AG04450 (cell line): ENCODE measurements at regions not wholly inside any gene's neighbourhood (a gene's known extent, or its start where the extent isn't known, plus 50 kb on each side); places are given as distances from the start of the nearest gene placed in this dataset.

Source experiments
- CTCF ChIA-PET: fragments of 300-600, 350-600 bp; formaldehyde crosslinking; extraction: SDS; loops from one replicate; lab custom pipeline; 2022; ENCODE audit warnings: antibody characterized with exemption, inconsistent platforms; lab: Charles Lee
- POLR2A ChIA-PET: fragments of 350-600 bp; formaldehyde crosslinking; extraction: SDS; loops from one replicate; lab custom pipeline; 2021; ENCODE audit warnings: antibody characterized with exemption, inconsistent platforms; lab: Yijun Ruan, JAX
- DNase-seq: peaks from one replicate; pipeline ENCODE4 v3.0.0-alpha.2; 2011; ENCODE audit warnings: low read depth, low spot score
- H3K27ac ChIP-seq: one replicate; pipeline ENCODE4 v1.5.1; 2012; ENCODE audit warnings: low read depth, low read length, control low read depth
- H3K27me3 ChIP-seq: one replicate; pipeline ENCODE4 v1.6.0; 2012; ENCODE audit warnings: low read length; ENCODE audit not compliant: control insufficient read depth, insufficient read depth
- H3K4me3 ChIP-seq: 2 replicates; pipeline ENCODE4 v1.5.1; 2011; ENCODE audit warnings: mild to moderate bottlenecking, low read depth, low read length, control low read depth
- H3K9me3 ChIP-seq: 2 replicates; pipeline ENCODE4 v1.5.1; 2012; ENCODE audit warnings: low read length; ENCODE audit not compliant: control insufficient read depth, insufficient read depth
- TF ChIP-seq, protein P1 (sequence below): IDR thresholded peaks from 2 replicates; pipeline ENCODE4 v1.5.1; 2011; ENCODE audit warnings: low read depth, low read length, control low read depth, inconsistent platforms

DNA sequence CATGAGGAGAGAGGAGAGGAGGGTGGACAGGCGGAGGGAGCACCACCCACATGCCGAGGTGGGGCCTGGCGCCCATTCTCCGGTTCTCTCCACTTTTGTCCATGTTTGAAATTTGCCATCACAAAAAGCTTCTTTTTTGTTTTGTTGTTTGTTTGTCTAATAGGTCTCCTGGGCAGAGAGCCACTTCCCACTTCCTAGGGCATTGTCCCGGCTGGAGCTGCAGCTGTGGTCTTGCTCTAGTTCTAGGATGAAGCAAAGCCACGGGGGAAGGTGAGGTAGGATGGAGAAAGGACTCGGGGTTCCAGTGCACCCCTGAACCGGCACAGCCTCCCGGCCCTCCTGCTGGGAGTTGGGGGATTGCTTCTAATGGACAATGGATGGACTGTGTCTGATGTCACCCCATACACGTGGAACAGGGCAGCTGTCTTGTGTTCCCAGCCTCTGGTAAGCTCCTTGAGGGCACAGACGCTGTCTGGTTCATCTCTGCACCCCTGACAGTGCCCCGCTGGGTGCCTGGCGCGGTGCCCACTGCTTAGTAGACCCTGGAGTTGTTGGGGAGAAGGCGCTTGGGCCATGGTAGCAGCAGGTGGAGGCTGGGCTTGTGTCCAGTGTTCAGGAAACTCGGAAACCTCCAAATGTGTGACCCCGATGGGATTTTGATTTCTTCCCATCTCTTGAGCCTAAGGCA is 278.4 kb downstream of the NDUFA10 start:
- H3K4me3 ChIP-seq: no peak overlapping the region
- no peaks in the 10 kb centered on the region for H3K27me3 ChIP-seq
- no peak for DNase-seq
- CTCF ChIA-PET: no interaction called here
- no peak overlapping the region for H3K27ac ChIP-seq
- POLR2A ChIA-PET: no interaction called here
- TF ChIP-seq, protein P1, sequence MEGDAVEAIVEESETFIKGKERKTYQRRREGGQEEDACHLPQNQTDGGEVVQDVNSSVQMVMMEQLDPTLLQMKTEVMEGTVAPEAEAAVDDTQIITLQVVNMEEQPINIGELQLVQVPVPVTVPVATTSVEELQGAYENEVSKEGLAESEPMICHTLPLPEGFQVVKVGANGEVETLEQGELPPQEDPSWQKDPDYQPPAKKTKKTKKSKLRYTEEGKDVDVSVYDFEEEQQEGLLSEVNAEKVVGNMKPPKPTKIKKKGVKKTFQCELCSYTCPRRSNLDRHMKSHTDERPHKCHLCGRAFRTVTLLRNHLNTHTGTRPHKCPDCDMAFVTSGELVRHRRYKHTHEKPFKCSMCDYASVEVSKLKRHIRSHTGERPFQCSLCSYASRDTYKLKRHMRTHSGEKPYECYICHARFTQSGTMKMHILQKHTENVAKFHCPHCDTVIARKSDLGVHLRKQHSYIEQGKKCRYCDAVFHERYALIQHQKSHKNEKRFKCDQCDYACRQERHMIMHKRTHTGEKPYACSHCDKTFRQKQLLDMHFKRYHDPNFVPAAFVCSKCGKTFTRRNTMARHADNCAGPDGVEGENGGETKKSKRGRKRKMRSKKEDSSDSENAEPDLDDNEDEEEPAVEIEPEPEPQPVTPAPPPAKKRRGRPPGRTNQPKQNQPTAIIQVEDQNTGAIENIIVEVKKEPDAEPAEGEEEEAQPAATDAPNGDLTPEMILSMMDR: no peak
- H3K9me3 ChIP-seq: peaks cover 71% of the 10 kb centered on the region

DNA sequence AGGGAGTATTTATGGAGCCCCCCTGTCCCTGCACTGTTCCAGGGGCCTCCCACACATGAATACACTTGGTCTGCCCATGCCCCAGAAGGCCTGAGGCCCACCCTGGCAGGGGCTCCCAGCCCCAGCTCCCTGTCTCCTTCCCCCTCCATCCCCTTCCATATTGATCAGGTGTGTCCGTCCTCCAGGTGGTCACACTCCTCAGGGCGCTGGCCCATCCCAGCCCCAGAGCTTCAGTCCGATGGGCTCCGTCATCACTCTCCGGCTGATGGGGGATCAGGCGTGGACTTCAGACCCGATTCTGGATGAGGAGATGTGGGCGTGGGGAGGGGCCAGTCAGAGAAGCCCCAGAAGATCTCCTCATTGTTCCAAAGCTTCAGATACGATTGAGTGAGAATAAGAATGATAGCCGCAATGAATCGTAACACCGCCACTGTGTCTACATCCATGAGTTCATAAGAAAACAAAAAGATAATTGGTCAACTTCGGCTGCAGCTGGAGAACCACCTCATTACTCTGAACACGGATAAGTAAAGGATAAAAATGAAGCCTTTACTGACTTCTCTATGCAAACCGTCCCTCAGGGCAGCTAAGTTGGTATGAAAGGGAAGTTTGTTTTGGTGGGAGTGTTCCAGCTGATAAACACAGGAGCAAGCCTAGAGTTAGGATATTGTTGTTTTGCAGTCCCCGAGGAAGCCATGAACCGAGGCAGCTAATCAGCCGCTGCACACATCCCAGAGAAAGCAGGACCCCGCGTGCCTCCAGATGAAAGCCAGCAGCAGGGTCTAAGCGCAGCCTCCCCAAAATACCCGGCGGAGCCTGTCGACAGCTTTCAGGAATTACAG is 279.5 kb downstream of the NDUFA10 start:
- TF ChIP-seq, protein P1: no peak
- no peak for DNase-seq
- peaks cover 63% of the 10 kb centered on the region for H3K9me3 ChIP-seq
- CTCF ChIA-PET: no interaction called here
- H3K27me3 ChIP-seq: no peaks in the 10 kb centered on the region
- H3K4me3 ChIP-seq: no peak overlapping the region
- POLR2A ChIA-PET: no interaction called here
- H3K27ac ChIP-seq: no peak overlapping the region

DNA sequence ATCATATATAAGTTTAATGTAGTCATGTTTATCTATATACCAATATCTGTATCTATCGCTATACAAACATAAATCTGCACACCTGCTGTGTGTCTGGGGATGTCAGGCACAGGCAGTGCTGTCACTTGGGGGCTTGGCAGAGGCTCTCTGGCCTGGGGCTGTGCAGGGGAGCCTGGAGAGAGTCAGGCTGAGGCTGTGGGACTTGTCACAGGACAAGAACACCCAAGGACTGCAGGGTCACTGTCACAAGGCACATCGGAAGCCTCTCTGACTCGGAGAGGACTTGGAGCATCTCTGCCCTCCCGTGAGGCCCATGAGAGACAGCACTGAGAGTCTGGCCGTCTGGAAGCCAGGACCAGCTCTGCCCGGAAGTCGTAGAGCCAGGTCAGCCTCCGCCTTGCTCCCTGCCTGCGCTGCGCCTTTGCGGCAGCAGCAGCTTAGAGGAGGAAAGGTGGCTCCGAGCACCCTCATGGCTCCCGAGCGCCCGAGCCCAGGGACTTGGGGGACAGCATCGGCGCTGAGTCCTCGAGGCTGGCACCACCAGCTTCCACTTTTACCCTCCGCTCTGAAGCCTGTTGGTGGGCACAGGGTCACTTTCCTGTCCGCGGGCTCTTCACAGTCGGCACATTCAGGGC is 280.3 kb downstream of the NDUFA10 start:
- Histone ChIP-seq H3K4me3 (no peak overlapping the region), H3K27me3 (no peaks in the 10 kb centered on the region), H3K27ac (no peak overlapping the region), H3K9me3 (peaks cover 55% of the 10 kb centered on the region)
- ChIA-PET POLR2A (no interaction called here), CTCF (no interaction called here)
- DNase-seq: no peak
- TF ChIP-seq, protein P1: no peak

DNA sequence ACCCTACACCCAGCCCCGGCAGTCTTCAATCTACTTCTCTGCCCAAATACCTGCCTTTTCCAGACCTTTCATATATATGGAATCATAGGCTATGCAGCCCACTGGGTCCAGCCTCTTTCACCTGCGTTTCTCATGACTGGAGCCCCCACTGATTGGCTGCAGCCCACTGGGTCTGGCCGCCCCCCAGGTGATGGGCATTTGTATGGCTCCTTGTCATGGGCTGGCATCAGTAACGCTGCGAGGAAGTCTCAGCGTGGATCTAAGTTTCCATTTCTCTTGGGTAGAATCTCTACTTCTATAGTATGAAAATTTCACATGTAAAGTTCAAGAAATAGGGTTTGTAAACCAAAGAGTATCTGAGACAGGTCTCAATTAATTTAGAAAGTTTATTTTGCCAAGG is 281.9 kb downstream of the NDUFA10 start:
- ChIA-PET CTCF (interaction anchor here (0.6 kb wide), 1 partner anchor 108 kb away, joined by 3 read pairs; no protein-coding TSS in a partner anchor), POLR2A (no interaction called here)

More for the DNA sequence above, 281.9 kb downstream of the NDUFA10 start:
- no peak overlapping the region for H3K27ac ChIP-seq
- no peak overlapping the region for H3K4me3 ChIP-seq
- TF ChIP-seq, protein P1: no peak
- no peaks in the 10 kb centered on the region for H3K27me3 ChIP-seq
- no peak for DNase-seq
- H3K9me3 ChIP-seq: peaks cover 47% of the 10 kb centered on the region
